ENCODE measurements at regions not wholly inside any gene's neighbourhood (a gene's known extent, or its start where the extent isn't known, plus 50 kb on each side); places are given as distances from the start of the nearest gene placed in this dataset.

DNA sequence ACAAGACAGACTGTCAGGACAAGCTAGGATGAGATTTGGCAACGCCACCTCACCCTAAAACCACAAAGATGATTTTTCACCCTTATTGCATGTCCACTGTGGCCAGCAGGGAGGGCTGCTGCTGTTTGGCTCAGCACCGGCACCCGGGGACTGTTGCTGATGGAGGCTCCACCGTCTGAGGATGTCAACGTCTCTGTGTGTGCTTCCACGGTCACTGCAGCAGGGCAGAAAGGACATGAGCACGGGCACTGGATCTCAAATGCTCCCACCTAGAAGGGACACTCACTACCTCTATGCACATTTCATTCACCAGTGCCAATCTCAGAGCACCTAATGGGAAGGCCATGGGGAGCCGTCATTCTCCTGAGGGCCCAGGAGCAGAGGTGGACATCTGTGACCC, 599.6 kb downstream of the PTPRU start:
- H3K4me1 Mint-ChIP-seq (ENCODE audit: low read depth), result no peaks in the 10 kb centered on the region
- H3K4me3 Mint-ChIP-seq, result no peak overlapping the region
- no peak overlapping the region for H3K27ac Mint-ChIP-seq
- TF ChIP-seq, protein P1, sequence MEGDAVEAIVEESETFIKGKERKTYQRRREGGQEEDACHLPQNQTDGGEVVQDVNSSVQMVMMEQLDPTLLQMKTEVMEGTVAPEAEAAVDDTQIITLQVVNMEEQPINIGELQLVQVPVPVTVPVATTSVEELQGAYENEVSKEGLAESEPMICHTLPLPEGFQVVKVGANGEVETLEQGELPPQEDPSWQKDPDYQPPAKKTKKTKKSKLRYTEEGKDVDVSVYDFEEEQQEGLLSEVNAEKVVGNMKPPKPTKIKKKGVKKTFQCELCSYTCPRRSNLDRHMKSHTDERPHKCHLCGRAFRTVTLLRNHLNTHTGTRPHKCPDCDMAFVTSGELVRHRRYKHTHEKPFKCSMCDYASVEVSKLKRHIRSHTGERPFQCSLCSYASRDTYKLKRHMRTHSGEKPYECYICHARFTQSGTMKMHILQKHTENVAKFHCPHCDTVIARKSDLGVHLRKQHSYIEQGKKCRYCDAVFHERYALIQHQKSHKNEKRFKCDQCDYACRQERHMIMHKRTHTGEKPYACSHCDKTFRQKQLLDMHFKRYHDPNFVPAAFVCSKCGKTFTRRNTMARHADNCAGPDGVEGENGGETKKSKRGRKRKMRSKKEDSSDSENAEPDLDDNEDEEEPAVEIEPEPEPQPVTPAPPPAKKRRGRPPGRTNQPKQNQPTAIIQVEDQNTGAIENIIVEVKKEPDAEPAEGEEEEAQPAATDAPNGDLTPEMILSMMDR (IDR thresholded peaks at IDR 0.05), result no peak
- H3K9me3 Mint-ChIP-seq, result peaks cover 16% of the 10 kb centered on the region
- H3K36me3 Mint-ChIP-seq (ENCODE audit: low read depth), result no peaks in the 10 kb centered on the region
- no peak for DNase-seq
- H3K27me3 Mint-ChIP-seq (ENCODE audit: insufficient read depth), result peaks cover 4% of the 10 kb centered on the region

DNA sequence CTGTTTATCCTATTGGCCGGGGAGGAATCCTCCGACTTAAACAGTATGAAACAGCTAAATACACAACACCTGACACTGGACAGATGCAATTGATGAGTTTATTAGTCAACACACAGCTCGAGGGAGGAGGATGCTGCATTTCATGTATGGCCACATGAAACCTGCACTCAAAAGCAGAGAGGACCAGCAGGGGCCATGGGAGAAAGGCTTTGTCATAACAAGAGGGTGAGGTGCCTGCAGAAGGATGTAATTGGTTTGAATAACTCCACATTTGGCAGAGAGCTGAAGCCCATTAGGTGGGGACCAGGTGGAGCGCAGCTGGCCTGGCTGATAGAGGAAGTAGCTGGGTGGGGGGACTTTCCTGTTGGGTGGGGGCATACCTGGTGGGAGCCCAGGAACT, 599.1 kb downstream of the PTPRU start:
- TF ChIP-seq, protein P1 (IDR thresholded peaks at IDR 0.05), result no peak
- no peaks in the 10 kb centered on the region for H3K36me3 Mint-ChIP-seq (ENCODE audit: low read depth)
- peaks cover 4% of the 10 kb centered on the region for H3K27me3 Mint-ChIP-seq (ENCODE audit: insufficient read depth)
- H3K4me3 Mint-ChIP-seq, result no peak overlapping the region
- DNase-seq, result no peak
- no peak overlapping the region for H3K27ac Mint-ChIP-seq
- H3K4me1 Mint-ChIP-seq (ENCODE audit: low read depth), result no peaks in the 10 kb centered on the region
- H3K9me3 Mint-ChIP-seq, result peaks cover 13% of the 10 kb centered on the region

DNA sequence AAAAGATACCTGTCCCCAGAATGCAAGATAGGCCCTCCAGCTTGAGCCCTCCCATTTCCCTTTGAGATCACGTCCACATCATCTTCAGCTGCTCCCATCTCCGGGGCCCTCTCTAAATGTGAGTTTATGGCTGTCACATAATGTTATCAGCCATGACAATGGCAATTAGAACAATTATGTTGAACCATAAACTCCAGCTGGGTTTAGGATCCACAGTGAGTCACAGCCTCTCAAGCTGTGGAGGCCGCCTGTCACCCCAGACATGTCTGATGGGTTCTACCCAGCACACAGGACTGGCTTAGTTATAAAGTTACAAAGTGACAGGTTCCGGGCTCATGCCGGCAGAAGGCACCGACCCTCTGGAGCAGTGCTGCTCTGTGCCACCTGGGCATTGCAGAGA, 597.3 kb downstream of the PTPRU start:
- peaks cover 4% of the 10 kb centered on the region for H3K27me3 Mint-ChIP-seq (ENCODE audit: insufficient read depth)
- TF ChIP-seq, protein P1 (IDR thresholded peaks at IDR 0.05), result no peak
- H3K4me1 Mint-ChIP-seq (ENCODE audit: low read depth), result no peaks in the 10 kb centered on the region
- H3K27ac Mint-ChIP-seq, result no peak overlapping the region
- peaks cover 8% of the 10 kb centered on the region for H3K9me3 Mint-ChIP-seq
- DNase-seq, result no peak
- H3K36me3 Mint-ChIP-seq (ENCODE audit: low read depth), result no peaks in the 10 kb centered on the region
- no peak overlapping the region for H3K4me3 Mint-ChIP-seq

DNA sequence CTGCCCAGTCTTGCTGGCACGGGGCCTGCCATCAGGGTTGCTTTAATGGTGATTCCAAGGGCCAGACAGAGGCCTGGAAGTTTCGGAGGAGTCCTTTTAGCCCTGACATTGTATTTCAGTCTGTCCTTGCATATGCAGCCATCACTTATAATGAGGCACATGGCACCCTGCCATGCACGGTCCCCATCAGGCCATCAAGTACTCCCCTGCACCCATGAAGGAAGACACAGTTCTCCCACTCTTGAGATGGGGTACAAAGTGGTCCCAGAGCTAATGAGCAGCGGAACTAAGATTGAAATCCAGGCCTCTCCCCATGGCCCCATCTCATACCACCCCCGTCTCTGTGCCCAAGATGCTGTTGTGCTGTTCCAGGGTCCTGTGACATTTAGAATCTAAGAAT, 596.6 kb downstream of the PTPRU start:
- Mint-ChIP-seq H3K9me3 (peaks cover 8% of the 10 kb centered on the region), H3K36me3 (ENCODE audit: low read depth) (no peaks in the 10 kb centered on the region), H3K4me3 (no peak overlapping the region), H3K27ac (no peak overlapping the region), H3K27me3 (ENCODE audit: insufficient read depth) (peaks cover 6% of the 10 kb centered on the region), H3K4me1 (ENCODE audit: low read depth) (no peaks in the 10 kb centered on the region)
- DNase-seq, result no peak
- TF ChIP-seq, protein P1 (IDR thresholded peaks at IDR 0.05), result no peak

DNA sequence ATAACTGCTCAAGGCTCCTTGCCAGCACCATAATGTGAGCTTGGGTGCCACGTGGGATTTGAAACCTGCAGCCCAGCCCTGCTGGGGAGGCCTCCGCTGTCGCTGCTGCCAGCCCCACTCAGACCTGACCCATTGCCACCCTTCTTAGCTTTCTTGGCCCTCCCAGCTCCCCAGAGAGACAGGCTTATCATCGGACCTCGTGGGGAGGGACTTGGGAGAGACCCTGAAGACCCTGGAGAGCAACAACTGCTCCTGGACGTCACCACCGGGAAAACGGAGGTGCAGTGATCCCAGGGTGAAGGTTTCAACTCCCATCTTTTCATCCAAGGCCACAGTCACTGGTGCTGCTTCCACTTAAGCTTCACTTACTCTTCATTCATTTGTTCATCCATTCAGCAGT, 596.1 kb downstream of the PTPRU start:
- Mint-ChIP-seq H3K27ac (no peak overlapping the region), H3K9me3 (peaks cover 8% of the 10 kb centered on the region), H3K4me1 (ENCODE audit: low read depth) (no peaks in the 10 kb centered on the region), H3K36me3 (ENCODE audit: low read depth) (no peaks in the 10 kb centered on the region), H3K4me3 (no peak overlapping the region), H3K27me3 (ENCODE audit: insufficient read depth) (peaks cover 6% of the 10 kb centered on the region)
- DNase-seq, result no peak
- TF ChIP-seq, protein P1 (IDR thresholded peaks at IDR 0.05), result no peak

DNA sequence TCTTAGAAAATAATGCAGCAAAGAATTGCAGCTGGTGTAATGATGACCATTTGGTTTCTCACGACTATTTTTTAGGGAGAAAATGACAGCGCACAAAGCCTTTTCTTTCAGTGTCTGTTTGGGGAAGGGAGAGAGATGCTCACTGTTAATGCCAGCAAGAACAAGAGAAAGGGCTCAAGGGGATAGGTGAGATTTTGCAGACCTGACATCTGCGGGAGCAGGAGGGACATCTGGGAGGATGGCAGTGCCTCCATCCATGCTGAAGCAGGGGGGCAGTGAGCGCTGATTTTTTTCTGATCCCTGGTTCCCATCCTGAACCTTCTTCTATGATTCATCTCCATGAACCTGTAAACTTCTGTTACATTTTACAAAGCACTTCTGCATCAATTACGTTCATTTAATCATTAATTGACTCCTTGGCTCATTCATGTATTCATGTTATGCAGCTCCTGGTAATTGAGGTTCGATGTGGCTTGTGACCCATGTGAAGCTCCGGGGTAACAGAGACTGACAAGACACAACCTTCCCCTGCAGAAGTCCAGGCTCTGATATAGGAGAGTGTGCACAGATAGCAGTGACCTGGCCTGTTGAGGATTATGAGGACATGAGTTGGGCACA, 595.3 kb downstream of the PTPRU start:
- DNase-seq, result no peak
- H3K27me3 Mint-ChIP-seq (ENCODE audit: insufficient read depth), result peaks cover 6% of the 10 kb centered on the region
- H3K4me1 Mint-ChIP-seq (ENCODE audit: low read depth), result no peaks in the 10 kb centered on the region
- no peak overlapping the region for H3K27ac Mint-ChIP-seq
- TF ChIP-seq, protein P1 (IDR thresholded peaks at IDR 0.05), result no peak
- peaks cover 15% of the 10 kb centered on the region for H3K9me3 Mint-ChIP-seq
- no peaks in the 10 kb centered on the region for H3K36me3 Mint-ChIP-seq (ENCODE audit: low read depth)
- H3K4me3 Mint-ChIP-seq, result no peak overlapping the region

All from HFFc6 (cell line).